ENCODE measurements at regions not wholly inside any gene's neighbourhood (a gene's known extent, or its start where the extent isn't known, plus 50 kb on each side); places are given as distances from the start of the nearest gene placed in this dataset.

DNA sequence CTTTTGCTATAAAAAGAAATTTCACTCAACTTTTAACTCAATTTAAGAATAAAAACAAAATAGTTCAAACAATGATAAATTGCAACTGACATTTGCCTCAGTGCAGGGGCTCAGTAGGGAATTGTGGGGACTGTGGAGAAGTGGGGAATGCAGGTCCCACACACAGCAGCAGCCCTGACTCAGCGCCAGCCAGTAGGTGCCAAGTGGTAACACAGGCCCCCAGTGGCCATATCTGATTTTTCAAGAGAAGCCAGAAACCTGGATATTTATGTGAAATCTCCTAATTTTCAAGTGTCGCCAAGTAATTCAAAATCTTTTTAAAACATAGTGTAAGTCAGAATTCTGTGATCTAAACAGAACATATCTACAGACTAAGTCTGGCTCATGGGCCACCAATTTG lies 186.3 kb downstream of the EN1 start:
- no peak for DNase-seq

DNA sequence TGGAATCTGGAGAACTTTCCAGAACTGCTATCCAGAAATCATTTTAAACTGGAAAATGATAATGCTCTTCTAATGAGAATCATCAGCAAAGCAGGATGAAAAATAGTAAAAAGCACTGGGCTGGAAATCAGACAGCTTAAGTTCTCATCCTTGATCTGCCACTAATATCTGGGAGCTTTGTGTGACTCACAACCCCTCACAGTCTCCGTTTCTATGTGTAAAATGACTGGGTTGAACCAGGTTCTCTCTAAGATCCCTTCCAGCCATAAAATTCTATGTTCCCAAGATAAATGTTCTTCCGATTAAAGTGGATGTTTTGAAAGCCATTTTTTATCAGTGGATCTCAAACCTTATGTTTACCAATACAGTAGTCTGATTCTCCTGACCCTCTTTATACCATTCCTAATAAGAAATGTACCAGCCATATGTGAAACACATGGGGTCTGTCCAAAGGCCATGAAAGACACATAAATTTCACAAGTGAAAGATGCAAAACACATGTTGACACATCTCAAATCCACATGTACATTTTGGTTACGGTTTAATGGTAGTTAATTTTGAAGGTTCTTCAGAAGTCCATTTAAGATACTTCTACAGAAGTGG lies 188.8 kb downstream of the EN1 start:
- no peak for DNase-seq

DNA sequence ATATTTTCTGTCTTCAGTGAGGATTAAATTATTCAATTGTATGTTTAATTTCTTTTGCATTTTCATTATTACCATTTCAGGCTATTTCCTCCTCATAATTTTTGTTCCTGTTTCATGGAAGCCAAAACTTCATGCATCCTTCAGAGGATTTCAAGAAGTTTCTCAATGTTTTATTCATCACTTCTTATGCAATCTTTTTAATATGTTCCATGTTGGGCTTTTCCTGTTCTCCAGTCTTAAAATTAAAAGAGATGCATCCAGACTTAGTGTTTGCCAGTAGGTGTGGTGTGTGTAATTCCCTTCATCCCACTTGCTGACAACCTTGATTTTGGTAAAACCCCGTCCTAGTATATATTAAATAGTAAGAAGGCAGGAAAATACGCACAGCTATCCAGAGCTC lies 190.0 kb downstream of the EN1 start:
- no peak for DNase-seq

DNA sequence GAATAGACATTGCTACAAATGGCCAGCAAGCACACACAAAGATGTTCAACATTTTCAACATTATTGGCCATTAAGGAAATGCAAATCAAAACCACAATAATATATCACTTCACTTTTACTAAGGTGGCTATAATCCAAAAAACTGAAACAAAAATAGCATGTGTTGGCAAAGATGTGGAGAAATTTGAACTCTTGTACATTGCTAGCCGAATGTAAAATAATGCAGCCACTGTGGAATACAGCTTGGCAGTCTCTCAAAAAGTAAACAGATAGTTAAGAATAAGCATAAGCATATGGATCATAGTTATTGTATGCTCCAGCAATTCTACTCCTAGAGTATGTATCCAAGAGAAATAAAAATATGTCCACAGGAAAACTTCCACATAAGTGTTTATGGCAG lies 192.5 kb downstream of the EN1 start:
- DNase-seq: no peak

DNA sequence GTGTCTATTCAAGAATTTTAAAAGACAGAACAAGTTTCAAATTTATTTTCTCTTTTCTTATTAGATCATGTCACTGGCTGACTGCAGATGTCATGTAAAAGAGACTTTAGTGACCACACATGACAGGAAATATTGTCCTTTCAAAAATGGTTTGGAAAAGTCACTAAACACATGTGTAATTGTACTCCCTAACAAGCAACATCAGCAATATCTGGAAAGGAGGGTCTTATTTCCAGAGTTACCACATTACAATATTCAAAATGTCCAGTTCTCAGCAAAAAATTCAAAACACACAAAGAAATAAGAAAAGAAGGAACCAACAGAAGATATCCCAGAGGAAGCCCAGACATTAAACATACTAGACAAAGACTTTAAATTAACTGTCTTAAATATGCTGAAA lies 197.1 kb downstream of the EN1 start:
- DNase-seq: no peak

DNA sequence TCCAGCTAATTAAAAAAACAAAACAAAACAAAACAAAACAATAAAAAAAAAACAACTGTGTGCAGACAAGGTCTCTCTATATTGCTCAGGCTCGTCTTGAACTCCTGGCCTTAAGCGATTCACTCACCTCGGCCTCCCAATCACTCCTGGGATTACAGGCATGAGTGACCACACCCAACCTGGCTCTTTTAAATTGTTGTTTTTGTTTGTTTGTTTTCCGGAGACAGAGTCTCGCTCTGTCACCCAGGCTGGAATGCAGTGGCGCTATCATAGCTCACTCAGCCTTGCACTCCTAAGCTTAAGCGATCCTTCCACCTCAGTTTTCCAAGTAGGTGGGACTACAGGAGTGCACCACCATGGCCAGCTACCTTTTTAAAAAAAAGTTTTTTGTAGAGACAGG lies 201.6 kb downstream of the EN1 start:
- no peak for DNase-seq

DNA sequence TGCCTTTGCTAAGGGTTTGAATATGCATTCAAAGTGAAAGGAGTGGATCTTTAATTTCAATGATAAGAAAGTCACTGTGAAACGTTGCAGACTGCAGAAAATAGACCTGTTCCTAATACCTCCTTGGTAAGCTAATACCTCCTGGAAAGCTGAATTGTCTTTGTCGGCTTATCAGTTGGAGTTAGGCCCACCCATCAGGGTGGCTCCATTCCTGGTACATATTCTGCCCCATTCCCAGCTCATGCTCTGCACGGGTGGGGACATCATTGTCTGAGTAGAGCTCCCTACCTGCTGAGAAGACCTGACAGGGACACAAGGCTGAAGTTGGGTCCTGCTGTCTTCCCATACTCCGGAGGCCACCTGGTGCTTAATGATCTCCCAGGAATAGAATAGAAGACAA lies 203.3 kb downstream of the EN1 start:
- no peak for DNase-seq

DNA sequence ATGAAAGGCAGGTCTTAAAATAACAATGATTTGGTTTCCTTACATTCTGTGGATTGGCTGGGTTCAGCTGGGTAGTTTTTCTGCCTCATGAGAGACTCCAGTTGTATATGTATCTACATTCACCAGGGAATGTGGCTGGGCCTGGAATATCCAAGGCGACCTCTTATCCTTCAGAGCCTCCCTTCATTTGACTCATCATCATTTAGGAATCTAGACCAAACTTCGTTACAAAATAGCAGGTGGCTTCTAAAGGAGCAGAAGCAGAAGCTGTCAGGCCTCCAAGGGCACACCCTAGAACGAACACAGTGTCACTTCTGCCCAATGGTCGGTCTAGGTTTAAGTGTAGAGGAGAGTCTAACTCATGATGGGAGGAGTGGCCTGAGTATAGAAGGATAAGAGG lies 204.2 kb downstream of the EN1 start:
- no peak for DNase-seq

DNA sequence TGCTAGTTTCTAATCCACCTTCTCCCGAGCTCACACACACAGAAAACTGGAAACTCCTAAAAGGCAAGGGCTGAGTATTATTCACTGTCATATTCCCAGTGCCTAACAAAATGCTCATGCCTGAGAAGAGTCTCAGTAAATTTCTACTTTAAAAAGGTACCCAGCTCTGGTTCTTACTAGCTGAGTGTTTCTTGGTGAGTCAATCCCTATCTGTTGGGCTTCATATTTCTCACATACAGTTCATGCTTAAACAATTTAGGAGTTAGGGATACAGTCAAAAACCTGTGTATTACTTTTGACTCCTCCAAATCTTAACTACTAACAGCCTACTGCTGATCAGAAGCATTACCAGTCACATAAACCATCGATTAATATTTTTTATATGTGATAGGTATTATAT lies 204.9 kb downstream of the EN1 start:
- no peak for DNase-seq

DNA sequence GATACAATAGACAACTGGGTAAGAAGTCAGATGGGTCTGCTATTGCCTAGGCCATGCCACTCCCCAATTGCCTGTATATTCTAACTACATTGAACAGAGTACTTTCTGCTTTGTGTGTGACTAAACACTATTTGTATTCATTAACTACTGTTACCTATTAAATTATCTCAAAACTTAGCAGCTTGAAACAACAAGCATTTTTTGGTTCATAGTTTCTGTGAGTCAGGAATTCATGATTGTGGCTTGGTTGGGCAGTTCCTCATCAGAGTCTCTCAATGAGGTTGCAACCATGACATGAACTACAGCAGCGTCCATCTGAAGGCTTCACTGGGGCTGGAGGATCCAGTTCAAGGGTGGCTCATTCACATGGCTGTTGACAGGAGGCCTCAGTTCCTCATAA lies 205.7 kb downstream of the EN1 start:
- DNase-seq: no peak

- no peak for DNase-seq
Observed at GRCh38 chr2:118639371-118639770, 208.1 kb downstream of the EN1 start.

DNA sequence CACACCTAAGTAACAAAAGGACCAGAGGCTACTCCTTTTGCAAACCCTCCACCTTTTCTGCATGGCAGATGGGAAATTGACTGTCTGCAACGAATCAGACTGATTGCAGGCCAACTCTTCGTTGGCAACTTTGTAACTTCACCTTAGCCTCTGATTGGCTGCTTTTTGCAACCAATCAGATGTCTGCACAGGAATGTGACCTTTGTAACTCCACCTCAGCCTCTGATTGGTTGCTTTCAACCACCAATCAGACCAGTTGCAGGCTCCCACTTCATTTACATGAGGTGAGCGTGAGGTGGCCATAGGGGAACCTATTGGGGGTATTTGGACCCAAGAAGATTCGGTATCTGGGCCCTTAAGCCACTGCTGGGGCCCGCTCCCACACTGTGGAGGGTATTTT lies 209.0 kb downstream of the EN1 start:
- DNase-seq: no peak

GRCh38 chr2:118635891-118636290 lies 211.6 kb downstream of the EN1 start:
- DNase-seq: no peak

DNA sequence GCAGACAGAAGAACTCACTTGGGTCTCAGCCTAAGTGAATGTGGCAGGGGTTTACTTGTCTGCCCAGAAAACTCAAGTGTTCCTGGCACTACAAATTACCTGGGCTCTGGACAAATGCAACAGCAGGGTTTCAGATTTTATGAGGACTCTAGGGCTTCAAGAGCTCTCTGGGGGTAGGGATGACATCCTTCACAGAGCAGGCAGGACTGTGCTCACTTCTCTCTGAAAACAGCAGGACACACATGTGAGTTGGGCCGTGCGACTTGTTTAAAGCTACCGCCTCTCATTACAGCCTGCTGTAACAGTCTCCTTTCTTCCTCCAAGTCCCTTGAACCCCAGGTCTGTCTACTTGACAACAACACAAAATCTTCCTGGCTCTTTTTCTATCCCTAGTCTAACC lies 212.6 kb downstream of the EN1 start:
- no peak for DNase-seq

DNA sequence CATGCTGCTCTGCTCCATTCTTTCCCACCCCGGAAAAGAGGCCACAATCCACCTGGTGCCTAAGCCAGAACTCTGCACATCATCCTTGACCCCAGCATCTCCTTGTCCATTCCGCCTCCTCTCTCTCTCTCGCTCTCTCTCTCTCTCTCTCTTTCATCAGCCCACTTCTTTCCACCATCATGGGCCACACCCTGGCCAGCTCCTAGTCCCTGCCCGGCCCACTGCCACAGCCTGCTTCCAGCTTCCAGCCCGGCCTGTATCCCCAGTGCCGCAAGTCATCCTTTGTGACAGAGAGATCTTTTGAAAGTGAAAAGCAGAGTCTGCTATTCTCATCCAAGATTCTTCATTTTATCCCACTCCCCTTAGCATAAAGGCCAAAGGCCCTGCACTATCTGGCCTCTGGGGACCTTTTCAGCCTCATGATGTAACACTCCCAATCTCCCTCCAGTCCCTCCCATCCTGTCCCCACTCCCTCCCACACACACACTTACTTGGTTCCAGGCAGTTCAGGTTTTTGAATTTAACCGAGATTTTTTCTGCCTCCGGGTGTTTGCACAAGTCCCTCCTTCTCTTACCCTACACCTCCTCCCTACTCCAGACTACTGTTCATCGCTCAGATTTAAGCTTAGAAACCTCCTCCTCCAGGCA lies 214.0 kb downstream of the EN1 start:
- no peak for DNase-seq

GRCh38 chr2:118632921-118633320 lies 214.5 kb downstream of the EN1 start:
- no peak for DNase-seq

DNA sequence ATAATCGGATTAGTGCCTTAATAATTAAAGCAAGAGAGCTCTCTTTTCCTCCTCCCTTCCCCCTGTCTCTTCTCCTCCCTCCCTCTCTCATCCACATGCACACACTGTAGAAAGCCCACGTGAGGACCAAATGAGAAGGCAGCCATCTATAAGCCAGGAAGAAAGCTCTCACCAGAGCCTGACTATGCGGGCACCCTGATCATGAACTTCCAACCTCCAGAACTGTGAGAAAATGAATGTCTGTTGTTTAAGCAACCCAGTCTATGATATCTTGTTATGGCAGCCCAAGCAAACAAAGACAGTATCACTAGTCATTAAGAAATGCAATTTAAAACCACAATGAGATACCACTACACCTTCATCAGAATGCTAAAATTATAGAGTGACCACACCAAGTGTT lies 220.3 kb downstream of the EN1 start:
- DNase-seq: no peak

DNA sequence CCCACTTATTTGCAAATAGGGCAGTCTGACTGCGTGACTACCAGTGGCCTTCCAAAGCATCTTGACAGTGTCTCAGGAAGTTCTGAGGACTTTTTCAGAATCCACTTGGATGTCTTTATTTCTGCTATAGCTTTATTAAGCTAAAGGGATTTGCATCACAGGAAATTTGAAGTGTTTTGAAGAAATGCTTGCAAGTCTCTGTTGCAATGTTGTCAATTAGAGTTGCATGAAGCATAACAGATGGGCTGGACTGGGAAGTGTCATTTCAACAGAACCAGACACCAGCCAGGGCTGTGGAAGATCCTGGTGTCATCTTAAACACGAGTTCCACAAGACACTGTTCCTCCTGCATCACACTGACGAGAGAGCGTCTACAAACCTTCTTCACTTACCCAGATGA lies 224.5 kb downstream of the EN1 start:
- no peak for DNase-seq

GRCh38 chr2:118622108-118622507 lies 225.3 kb downstream of the EN1 start:
- no peak for DNase-seq

DNA sequence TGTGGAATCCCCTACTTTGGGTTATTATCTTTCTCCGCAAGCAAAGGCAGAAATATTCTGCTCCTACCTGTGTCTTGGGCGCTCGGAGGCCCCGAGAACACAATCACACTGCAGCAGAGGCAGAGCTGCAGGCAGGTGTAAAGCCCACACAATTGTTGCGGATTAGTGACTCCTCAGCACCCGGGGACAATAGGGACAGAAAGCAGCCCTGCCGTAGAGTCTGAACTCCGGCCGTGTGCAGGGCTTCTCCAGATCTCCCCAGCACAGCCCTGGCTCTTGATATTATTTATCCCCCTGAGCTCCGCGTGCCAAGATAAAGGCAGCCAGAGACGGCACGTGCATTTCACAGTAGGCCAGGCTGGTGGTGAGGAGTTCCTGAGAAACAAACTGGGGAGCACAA lies 229.2 kb downstream of the EN1 start:
- no peak for DNase-seq

GRCh38 chr2:118616432-118616831 lies 231.0 kb downstream of the EN1 start:
- no peak for DNase-seq

DNA sequence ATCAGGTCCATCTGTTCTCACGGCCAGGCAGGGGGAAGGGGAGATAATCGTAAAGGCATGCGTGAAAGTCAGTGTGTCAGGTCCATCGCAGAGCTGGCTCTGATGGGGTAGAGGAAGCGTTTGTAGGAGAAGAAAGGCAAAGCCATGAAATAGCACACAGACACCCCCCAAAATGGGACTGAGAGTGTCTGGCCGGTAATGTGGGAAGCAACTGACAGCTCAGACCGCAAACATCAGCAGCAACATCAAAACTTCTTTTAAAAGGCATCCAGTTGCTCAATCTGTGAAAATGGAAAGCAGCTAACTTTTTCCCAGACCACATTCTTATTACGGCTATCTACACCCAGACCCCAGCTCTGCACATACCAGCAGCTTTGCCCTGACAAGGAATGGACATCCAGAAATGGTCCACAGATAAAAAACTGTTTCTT lies 232.6 kb downstream of the EN1 start:
- no peak for DNase-seq

GRCh38 chr2:118613737-118614136 lies 233.7 kb downstream of the EN1 start:
- DNase-seq: no peak

- DNase-seq: no peak
Observed at GRCh38 chr2:118611691-118612090, 235.8 kb downstream of the EN1 start.

DNA sequence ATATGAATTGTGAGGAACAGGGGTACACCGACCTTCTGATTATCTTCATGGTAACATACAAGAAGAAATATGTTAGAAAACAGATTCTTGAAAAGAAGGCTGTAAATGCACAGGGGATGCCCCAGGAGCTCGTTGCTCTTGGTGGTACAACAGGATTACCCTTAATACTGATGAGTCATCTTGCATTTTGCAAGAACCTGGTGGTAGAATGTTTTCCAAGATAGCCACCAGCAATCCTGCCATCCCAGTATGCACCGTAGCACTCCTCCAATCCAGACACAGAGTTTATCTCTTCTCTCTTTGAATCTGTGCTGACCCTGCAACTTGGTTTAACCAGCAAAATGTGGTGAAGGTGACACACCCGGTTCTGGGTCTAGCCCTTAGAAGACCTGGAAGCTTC lies 238.3 kb downstream of the EN1 start:
- DNase-seq: no peak

Measured in NCI-H526 (cell line).